NAMALWA (cell line): ENCODE measurements at regions not wholly inside any gene's neighbourhood (a gene's known extent, or its start where the extent isn't known, plus 50 kb on each side); places are given as distances from the start of the nearest gene placed in this dataset.
"Not testable (repeated sequence)": the region's sequence is repeated elsewhere in the genome, so short reads cannot be mapped to it uniquely, and the experiment has no call there.

ENCODE experiments used
- DNase-seq: peaks from one replicate; pipeline ENCODE4 v3.0.0-alpha.2; 2015; ENCODE audit warnings: low spot score

- DNase-seq = peak; percentile 6
These were observed 257.5 kb upstream of the SLC7A11 start for GRCh38 chr4:138499627-138500026.

GRCh38 chr4:138494931-138495330 lies 252.8 kb upstream of the SLC7A11 start:
- peak; percentile 28 for DNase-seq

DNA sequence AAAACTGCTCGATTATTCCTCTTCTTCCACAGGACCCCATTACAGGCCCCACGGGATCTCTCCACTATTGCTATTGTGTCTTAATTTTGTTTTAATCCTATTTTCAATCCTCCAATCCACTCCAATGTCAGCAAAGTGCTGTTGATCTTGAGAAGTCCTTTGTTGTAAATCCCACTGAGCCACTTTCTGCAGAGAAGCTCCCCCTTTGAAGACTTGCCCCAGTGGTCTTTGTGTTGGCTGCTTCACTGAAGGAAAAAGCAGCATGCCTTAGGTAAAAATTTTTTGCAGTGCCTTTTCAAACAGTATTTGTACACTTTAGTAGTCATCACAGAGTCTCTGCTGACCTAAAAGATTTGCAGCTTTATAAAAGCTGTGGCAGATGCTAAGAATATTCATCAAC lies 252.0 kb upstream of the SLC7A11 start:
- DNase-seq = no peak

- DNase-seq = no peak
These were observed 250.0 kb upstream of the SLC7A11 start for GRCh38 chr4:138492176-138492575.

- DNase-seq = no peak
These were observed 246.4 kb upstream of the SLC7A11 start for GRCh38 chr4:138488533-138488932.

DNA sequence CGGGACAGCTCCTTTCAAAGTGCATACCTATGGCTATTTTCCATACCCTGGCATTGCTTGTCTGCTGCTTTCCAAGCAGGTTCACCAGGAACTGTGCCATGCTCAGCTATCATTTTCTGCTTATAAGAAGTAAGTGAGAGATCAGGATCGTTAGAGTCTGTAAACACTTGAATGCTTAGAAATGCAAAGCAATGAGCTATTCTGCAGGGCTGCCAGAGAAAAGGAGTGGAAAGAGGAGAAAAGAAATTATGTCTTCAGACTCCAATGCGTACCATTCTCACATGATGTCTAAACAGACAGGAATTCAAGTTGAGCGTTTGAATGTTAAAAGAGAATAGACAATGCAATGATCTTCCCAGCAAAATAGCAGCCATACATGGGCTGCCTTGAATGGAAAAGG lies 245.5 kb upstream of the SLC7A11 start:
- DNase-seq = no peak

- no peak for DNase-seq
These were observed 245.1 kb upstream of the SLC7A11 start for GRCh38 chr4:138487230-138487629.

DNA sequence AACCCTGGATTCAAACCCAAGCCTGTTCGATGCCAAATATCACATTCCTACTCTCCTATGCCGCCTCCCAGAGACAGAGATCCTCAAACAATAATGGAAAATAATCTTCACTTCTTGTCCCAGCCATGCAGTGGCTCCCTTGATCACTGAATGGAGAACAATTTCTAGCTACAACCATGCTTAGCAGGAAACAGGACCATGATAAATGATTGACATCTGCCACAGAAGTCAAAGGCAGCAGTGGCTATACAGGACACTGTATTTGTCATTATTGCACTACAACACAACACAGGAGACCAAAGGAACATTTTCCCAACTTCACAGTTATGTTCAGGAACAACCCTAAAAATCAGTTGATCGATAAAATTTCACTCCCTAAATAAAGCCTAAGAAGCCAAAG lies 243.3 kb upstream of the SLC7A11 start:
- no peak for DNase-seq

GRCh38 chr4:138475116-138475515 lies 233.0 kb upstream of the SLC7A11 start:
- no peak for DNase-seq

GRCh38 chr4:138473339-138473738 lies 231.2 kb upstream of the SLC7A11 start:
- DNase-seq = no peak

DNA sequence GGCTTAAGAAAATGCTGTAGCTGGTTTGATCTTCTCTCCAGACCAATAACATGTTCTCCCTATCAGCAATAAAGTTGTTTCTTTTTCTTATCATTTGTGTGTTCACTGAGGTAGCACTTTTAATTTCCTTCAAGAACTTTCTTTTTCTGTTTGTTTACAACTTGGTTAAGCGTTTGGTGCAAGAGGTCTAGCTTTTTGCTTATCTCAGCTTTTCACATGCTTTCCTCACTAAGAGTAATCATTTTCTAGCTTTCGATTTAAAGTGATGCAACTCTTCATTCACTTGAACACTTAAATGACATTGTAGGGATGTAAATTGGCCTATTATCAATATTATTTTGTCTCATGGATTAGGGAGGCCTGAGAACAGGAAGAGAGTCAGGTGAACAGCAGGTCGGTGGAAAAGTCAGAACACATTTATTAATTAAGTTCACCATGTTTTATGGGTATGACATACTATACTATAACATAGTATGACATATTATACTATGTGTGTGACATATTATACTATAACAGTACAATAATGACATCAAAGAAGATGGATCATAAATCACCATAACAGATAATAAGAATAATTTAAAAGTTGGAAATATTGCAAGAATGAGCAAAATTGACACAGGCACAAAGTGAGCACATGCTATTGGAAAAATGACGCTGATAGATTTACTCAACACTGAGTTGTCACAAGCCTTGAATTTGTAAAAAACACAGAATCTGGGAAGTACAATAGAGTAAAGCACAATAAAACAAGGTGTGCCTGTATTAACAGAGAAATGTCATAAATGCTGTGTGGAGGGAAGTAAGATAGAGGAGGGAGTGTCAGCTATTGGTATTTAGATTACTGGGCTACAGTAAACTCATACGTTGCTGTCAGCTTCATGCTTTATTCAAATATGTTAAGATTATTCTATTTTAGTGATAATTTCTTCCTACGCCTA lies 218.6 kb upstream of the SLC7A11 start:
- no peak for DNase-seq

DNA sequence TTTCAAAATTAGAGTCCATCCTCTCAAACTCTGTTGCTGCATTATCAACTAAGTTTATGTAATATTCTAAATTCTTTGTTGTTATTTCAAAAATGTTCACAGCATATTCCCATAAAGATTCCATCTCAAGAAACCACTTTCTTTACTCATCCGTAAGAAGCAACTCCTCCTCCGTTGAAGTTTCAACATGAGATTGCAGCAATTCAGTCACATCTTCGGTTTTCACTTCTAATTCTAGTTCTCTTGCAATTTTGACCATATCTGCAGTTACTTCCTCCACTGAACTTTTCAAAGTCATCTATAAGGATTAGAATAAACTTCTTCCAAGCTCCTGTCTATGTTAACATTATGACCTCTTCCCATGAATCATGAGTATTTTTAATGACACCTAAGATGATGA lies 216.6 kb upstream of the SLC7A11 start:
- DNase-seq = no peak

GRCh38 chr4:138456349-138456748 lies 214.2 kb upstream of the SLC7A11 start:
- DNase-seq = not testable (repeated sequence)

DNA sequence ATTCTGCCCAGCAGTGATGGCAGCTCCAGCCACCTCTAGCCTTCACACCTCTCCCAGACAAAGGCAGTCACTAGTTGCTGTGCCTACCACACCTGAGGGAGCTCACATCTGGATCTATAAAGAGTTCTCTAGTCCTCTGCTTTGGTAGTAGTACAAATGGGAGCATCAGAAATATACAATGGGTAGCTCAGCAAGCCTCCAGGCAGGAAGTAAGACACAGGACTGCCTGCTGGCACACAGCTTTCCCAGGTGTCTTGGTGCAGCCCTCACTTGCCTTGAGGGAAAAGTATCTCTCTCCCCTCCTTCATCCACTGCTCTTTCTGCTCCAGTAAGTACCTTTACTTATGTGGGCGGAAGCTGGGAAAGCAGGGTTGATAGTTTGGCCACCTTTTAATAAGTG lies 212.9 kb upstream of the SLC7A11 start:
- DNase-seq = no peak

GRCh38 chr4:138452826-138453225 lies 210.7 kb upstream of the SLC7A11 start:
- DNase-seq = no peak

GRCh38 chr4:138451276-138451663 lies 209.1 kb upstream of the SLC7A11 start:
- no peak for DNase-seq

DNA sequence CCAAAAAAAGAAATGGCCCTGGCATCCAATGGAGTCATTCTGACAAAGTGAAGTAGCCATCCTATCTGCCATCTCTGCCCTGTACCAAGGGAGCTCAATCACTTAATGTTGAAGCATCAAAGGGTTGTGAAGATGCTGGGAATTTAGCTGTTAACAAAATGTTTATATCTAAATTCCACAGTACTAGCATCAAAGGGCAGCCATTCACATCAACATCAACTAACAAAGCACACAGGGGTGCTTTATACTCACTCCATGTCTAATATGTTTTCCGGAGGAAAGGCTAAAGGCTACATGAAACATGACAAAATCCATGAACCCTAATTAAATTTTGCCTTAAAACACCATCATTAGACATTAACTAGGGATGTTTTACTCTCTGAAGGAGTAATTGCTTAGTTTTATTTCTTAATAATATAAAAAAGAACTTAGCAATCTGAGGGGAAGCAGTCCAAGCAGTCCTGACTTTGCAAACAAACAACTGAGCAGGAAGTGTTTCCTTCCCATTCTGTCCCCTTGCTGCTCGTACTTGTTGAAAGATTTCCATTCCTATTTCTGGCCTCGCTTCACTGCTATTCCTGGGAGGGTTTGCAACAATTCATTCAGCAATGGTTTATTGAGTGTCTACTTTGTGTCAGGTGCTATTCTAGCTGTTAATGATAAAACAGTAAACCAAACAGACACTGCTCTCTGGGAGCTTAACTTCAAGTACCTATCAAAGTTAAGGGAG lies 208.6 kb upstream of the SLC7A11 start:
- no peak for DNase-seq

- DNase-seq = no peak
These were observed 207.8 kb upstream of the SLC7A11 start for GRCh38 chr4:138449938-138450337.

- DNase-seq = no peak
These were observed 206.0 kb upstream of the SLC7A11 start for GRCh38 chr4:138448169-138448568.

DNA sequence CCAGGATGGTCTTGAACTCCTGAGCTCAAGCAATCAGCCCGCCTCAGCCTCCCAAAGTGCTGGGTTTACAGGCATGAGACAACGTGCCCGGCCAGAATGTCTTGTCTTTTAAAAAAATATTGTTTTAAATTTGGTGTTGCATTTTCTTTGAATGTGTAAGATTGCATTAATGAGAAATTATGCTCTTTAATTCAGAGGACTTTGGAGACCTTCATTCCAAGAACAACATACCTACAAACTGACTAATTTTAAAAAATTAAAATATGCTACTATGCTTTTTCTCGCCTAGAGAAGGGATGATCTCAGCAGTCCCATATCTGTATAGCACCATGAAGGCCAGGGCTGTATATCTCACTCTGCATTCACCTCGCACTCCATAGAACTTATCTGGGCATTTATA lies 204.3 kb upstream of the SLC7A11 start:
- no peak for DNase-seq

DNA sequence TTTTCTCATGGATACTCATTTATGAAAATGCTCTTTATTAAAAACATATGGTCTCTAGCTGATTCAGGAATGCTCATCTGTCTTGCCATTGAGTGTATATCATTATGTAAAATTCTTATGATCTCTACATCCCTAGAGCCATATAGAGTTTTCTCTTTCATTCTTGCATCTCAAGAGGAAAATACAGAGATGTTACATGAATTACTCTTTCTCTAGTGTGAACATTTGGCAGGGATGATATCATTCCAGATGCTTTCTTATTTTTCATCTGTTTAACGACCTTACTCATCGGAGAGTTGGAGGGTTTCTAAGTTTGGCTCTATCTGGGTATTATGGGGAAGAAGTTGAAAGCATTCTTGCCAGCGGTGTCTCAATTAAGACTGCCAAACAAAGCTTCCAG lies 202.9 kb upstream of the SLC7A11 start:
- no peak for DNase-seq

DNA sequence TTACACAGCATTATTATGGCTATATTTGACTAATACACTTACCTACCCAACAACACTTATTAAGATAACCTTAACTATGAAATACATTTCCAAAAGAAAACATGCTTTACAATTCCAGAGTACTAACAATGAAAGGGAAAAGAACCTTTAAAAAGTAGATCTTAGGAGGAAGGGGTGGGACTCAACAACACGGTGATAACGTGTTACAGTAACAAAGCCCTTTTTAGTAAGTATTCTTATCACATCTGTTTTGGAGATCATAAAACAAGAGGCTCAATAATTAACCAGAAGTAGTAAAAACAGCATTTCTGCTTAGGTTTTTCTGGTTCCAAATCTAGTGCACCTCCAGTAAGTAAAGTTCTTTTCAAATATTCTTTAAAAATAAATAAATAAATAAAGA lies 202.1 kb upstream of the SLC7A11 start:
- no peak for DNase-seq

DNA sequence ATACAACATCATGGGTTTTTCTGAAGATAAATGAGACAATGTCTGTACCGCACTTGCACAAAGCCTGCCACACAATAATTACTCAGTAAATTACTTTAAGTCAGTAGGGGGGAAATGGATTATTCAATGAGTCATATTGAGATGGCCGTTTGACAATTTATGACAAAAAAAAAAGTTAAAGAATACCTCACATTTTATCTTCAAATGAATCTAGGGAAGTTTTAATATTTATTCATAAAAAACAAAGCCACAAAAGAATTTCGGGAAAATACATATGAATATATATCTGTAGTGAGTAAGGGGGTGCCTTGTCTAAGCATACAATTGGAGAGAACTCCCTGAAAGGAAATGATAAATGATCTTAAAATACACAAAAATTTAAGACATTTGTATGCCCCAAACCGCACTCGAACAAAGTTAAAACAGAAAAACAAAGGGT lies 197.0 kb upstream of the SLC7A11 start:
- DNase-seq = no peak
